PC-9 (cell line): ENCODE measurements at regions not wholly inside any gene's neighbourhood (a gene's known extent, or its start where the extent isn't known, plus 50 kb on each side); places are given as distances from the start of the nearest gene placed in this dataset.

ENCODE experiments used
- BruUV-seq: library from RNA; stranded (reverse); fragments of 400-500 nt; replicated peaks from 2 replicates; lab custom pipeline; 2021; lab: Mats Ljungman, UMichigan
- CTCF ChIA-PET: fragments of 300-600 bp; sonication (Branson Sonifier 250); formaldehyde crosslinking; loops from one replicate; lab custom pipeline; 2022; ENCODE audit warnings: antibody characterized with exemption; lab: Charles Lee
- POLR2A ChIA-PET: fragments of 300-600 bp; sonication (Branson Sonifier 250); formaldehyde crosslinking; loops from one replicate; lab custom pipeline; 2022; ENCODE audit warnings: antibody characterized with exemption; ENCODE audit not compliant: unreplicated experiment; lab: Charles Lee
- DNase-seq, 2 experiments: peaks; one replicate each; pipeline versions ENCODE4 v3.0.0 to v3.0.0-alpha.2; 2015 to 2022; ENCODE audit warnings: mixed read lengths in 1 of 2
- H2AFZ ChIP-seq: fragments of 200-600 bp; sonication (generic); 2 replicates; pipeline ENCODE4 v1.8.1; 2017; ENCODE audit warnings: antibody characterized with exemption
- H3F3A ChIP-seq: fragments of 200-600 bp; sonication (generic); 2 replicates; pipeline ENCODE4 v1.8.1; 2017; ENCODE audit warnings: antibody characterized with exemption, mild to moderate bottlenecking, low read depth; ENCODE audit not compliant: insufficient read depth
- H3K27ac ChIP-seq: fragments of 200-600 bp; sonication (generic); 2 replicates; pipeline ENCODE4 v1.6.1; 2016; ENCODE audit warnings: mixed run types
- H3K27me3 ChIP-seq: fragments of 200-600 bp; sonication (generic); 2 replicates; pipeline ENCODE4 v1.6.1; 2016; ENCODE audit warnings: low read depth, mixed run types; ENCODE audit not compliant: insufficient read depth
- H3K36me3 ChIP-seq: fragments of 200-600 bp; sonication (generic); 2 replicates; pipeline ENCODE4 v1.6.1; 2016; ENCODE audit warnings: low read depth, mixed run types
- H3K4me1 ChIP-seq: fragments of 200-600 bp; sonication (generic); replicated peaks from 2 replicates; pipeline ENCODE4 v1.6.1; 2016; ENCODE audit warnings: mixed run types; ENCODE audit not compliant: insufficient read depth
- H3K4me2 ChIP-seq: fragments of 200-600 bp; sonication (generic); 2 replicates; pipeline ENCODE4 v1.6.1; 2017; ENCODE audit warnings: mixed run types
- H3K4me3 ChIP-seq: fragments of 200-600 bp; sonication (generic); 2 replicates; pipeline ENCODE4 v1.6.1; 2016; ENCODE audit warnings: mixed run types
- H3K79me2 ChIP-seq: fragments of 200-600 bp; sonication (generic); 2 replicates; pipeline ENCODE4 v1.6.1; 2017; ENCODE audit warnings: low read depth, mixed run types
- H3K9me2 ChIP-seq: fragments of 200-600 bp; sonication (generic); 2 replicates; pipeline ENCODE4 v1.8.1; 2017; ENCODE audit warnings: mild to moderate bottlenecking; ENCODE audit not compliant: insufficient read depth
- H3K9me3 ChIP-seq: fragments of 200-600 bp; sonication (generic); 2 replicates; pipeline ENCODE4 v1.8.1; 2016; ENCODE audit warnings: low read depth; ENCODE audit not compliant: insufficient read depth
- H4K20me1 ChIP-seq: fragments of 200-600 bp; sonication (generic); 2 replicates; pipeline ENCODE4 v1.8.1; 2017; ENCODE audit not compliant: insufficient read depth
- CTCF ChIP-seq: fragments of 200-600 bp; sonication (generic); conservative IDR thresholded peaks from 2 replicates; pipeline ENCODE4 v1.6.1; 2017; ENCODE audit warnings: mixed run types, antibody characterized with exemption, mild to moderate bottlenecking, moderate library complexity
- EZH2 ChIP-seq: fragments of 200-600 bp; sonication (generic); IDR thresholded peaks from 2 replicates; pipeline ENCODE4 v1.8.0; 2017; ENCODE audit warnings: antibody characterized with exemption, low read depth
- intact Hi-C: fragments of 100-400 bp; cut with micrococcal nuclease; formaldehyde crosslinking; loops from one replicate; pipeline ENCODE4 v1.10.0; 2022; ENCODE audit not compliant: unreplicated experiment

DNA sequence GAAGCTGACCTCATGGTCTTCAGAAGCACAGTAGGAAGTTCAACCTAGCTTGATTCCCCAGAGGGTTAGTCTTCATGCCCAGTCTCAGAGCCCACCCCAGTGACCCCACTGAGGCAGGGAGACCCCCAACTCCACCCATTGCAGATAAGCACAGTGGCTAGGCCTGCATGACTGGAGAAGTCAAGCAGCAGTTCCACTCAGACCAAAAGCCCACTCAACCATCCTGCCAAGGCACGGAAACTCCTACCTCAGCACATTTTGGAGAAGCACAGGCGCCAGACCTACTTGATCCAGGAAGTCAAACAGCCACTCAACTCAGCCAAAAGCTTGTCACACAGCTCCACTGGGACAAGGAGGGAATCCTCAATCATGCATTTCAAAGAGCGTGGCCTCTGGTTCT, 78.4 kb upstream of the HTR1E start:
- intact Hi-C loops: loop anchor here (5.0 kb wide), 1 partner anchor 1102 kb away; no protein-coding TSS in a partner anchor
- Histone ChIP-seq H3F3A (no peaks in the 10 kb centered on the region), H3K4me1 (no peaks in the 10 kb centered on the region), H3K79me2 (no peaks in the 10 kb centered on the region), H3K4me3 (no peak overlapping the region), H4K20me1 (no peaks in the 10 kb centered on the region), H3K27ac (no peak overlapping the region), H3K4me2 (no peak overlapping the region), H3K9me3 (no peaks in the 10 kb centered on the region), H3K36me3 (no peaks in the 10 kb centered on the region), H3K9me2 (no peaks in the 10 kb centered on the region), H2AFZ (no peak overlapping the region), H3K27me3 (no peaks in the 10 kb centered on the region)
- ChIA-PET CTCF (no interaction called here), POLR2A (no interaction called here)
- TF ChIP-seq EZH2 (no peak), CTCF (no peak)
- no peak for DNase-seq
- no TSS peak for BruUV-seq

- H3K4me3 ChIP-seq: no peak overlapping the region
- H3K9me2 ChIP-seq: no peaks in the 10 kb centered on the region
- no peaks in the 10 kb centered on the region for H3K9me3 ChIP-seq
- no peaks in the 10 kb centered on the region for H3K4me1 ChIP-seq
- BruUV-seq: no TSS peak
- no peaks in the 10 kb centered on the region for H3K27me3 ChIP-seq
- no peak for DNase-seq
- intact Hi-C loops: loop anchor here (5.0 kb wide), 1 partner anchor 1100 kb away; no protein-coding TSS in a partner anchor
- H3K4me2 ChIP-seq: no peak overlapping the region
- H4K20me1 ChIP-seq: no peaks in the 10 kb centered on the region
- H3F3A ChIP-seq: no peaks in the 10 kb centered on the region
- no peaks in the 10 kb centered on the region for H3K79me2 ChIP-seq
- H3K27ac ChIP-seq: no peak overlapping the region
- POLR2A ChIA-PET: no interaction called here
- TF ChIP-seq EZH2 (no peak), CTCF (no peak)
- H3K36me3 ChIP-seq: no peaks in the 10 kb centered on the region
- CTCF ChIA-PET: interaction anchor here (0.6 kb wide), 1 partner anchor 17 kb away, joined by 3 read pairs; no protein-coding TSS in a partner anchor
- no peak overlapping the region for H2AFZ ChIP-seq
These were observed 79.5 kb upstream of the HTR1E start for GRCh38 chr6:86857783-86858182.

GRCh38 chr6:86856937-86857563, 80.3 kb upstream of the HTR1E start:
- intact Hi-C loops: loop anchor here (5.0 kb wide), 1 partner anchor 1100 kb away; no protein-coding TSS in a partner anchor
- peak; percentile 82 for TF ChIP-seq CTCF
- no peak for TF ChIP-seq EZH2
- Histone ChIP-seq H3K4me2 (no peak overlapping the region), H3K9me3 (no peaks in the 10 kb centered on the region), H3K36me3 (no peaks in the 10 kb centered on the region), H3K4me1 (no peaks in the 10 kb centered on the region), H3K9me2 (no peaks in the 10 kb centered on the region), H2AFZ (no peak overlapping the region), H3K27ac (no peak overlapping the region), H3K4me3 (no peak overlapping the region), H4K20me1 (no peaks in the 10 kb centered on the region), H3F3A (no peaks in the 10 kb centered on the region), H3K79me2 (no peaks in the 10 kb centered on the region), H3K27me3 (no peaks in the 10 kb centered on the region)
- peak in 1 of 2 experiments; percentile 38 for DNase-seq
- ChIA-PET POLR2A (no interaction called here), CTCF (interaction anchor here (0.6 kb wide), 2 partner anchors 16 to 1100 kb away, joined by 3 read pairs; no protein-coding TSS in a partner anchor)
- no TSS peak for BruUV-seq
